ENCODE measurements at regions not wholly inside any gene's neighbourhood (a gene's known extent, or its start where the extent isn't known, plus 50 kb on each side); places are given as distances from the start of the nearest gene placed in this dataset.

GRCh38 chr15:63452552-63453136 lies 51.7 kb upstream of the USP3 start:
- no peak for TF ChIP-seq POLR2AphosphoS5 (IDR thresholded peaks at IDR 0.05; ENCODE audit: insufficient read depth in 1 of 2, low read depth in 1 of 2)
- no peak for TF ChIP-seq CTCF (IDR thresholded peaks at IDR 0.05)
- no peak for TF ChIP-seq POLR2A (IDR thresholded peaks at IDR 0.05)
